HG02588 (cell line): ENCODE measurements at regions not wholly inside any gene's neighbourhood (a gene's known extent, or its start where the extent isn't known, plus 50 kb on each side); places are given as distances from the start of the nearest gene placed in this dataset.

ENCODE experiments used
- ATAC-seq: cut with Tn5 transposase; IDR thresholded peaks from one replicate; pipeline ENCODE4 v1.9.1; 2021; ENCODE audit warnings: mild to moderate bottlenecking, moderate library complexity; ENCODE audit not compliant: unreplicated experiment

- no peak for ATAC-seq
These were observed 595.0 kb upstream of the ZNF608 start for GRCh38 chr5:125341436-125341835.

DNA sequence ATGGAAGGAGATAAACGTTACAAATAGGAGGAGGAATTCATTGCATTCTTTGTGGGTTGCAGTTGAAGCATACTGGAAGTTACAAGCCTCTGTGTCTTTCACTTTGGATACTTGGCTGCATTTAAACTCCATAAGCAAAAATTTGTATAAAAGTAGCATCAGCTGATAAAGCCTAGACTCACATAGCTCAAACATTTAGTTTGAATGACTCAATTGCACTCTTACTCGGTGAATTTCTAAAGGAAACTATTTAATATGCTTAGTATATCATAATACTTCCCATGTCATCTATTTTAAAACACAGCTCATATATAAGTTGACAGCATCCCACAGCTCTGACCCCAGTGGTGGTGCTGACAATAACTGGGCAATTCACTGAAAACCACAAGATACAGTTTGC is 596.6 kb upstream of the ZNF608 start:
- no peak for ATAC-seq

- no peak for ATAC-seq
These were observed 599.9 kb upstream of the ZNF608 start for GRCh38 chr5:125346316-125346715.

- ATAC-seq: no peak
These were observed 601.8 kb upstream of the ZNF608 start for GRCh38 chr5:125348221-125348692.

DNA sequence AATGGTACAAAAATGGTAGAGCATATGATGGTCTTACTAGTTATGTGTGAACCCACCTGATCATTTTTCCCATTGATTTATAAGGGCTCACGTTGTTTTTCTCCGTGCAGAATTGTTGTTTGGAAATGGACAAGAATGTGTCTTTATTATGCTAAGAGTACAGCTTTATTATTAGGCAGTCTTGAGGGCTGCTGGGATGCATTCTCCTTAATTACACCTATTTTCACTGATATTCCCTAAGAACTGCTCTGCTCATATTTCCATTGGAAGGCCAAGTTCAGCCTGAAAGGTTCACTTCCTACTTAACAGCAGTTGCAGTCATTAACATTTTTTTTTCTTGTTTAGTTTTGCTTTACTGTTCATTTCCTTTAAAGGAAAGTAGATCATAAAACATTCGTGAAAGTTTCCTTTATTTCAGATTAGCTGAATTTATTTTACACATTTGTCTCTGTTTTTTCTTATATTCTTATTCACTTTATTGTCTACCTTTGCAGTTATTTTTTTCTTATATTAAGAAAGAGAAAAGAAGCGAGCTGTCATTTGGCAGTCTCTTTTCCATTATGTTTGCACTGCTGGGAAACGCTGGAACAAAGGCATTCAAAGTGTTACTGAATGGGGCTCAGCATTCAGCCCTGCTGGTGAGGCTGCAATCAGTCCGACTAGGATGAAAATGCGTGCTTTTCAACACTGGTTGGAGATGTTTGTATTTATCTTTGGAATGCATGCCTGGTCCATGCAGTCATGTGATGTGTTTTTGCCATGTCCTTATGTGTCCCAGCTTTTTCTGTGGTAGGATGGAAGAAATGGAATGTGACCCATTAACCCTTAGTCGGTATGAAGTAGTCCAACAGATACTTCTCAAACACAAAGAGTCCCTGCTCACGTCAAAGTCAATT is 602.7 kb upstream of the ZNF608 start:
- ATAC-seq: no peak

- no peak for ATAC-seq
These were observed 611.2 kb upstream of the ZNF608 start for GRCh38 chr5:125357660-125358059.

DNA sequence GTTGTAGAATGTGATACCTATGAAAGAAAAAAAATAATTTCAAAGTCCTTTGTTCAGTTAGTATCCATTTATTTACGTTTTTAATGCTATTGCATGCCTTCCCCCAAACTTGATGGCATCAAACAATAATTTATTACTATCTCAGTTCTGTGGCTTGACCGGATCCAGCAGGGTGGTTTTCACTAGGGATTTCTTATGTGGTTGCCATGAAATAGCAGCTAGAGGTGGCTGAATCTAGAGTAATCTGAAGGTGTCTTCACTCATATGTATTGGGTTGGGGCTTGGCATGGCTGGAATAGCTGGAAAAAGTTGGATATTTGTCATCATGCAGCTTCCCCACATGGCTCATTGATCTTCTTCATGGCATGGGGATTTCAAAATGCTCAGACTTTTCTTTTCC is 619.3 kb upstream of the ZNF608 start:
- ATAC-seq: no peak

DNA sequence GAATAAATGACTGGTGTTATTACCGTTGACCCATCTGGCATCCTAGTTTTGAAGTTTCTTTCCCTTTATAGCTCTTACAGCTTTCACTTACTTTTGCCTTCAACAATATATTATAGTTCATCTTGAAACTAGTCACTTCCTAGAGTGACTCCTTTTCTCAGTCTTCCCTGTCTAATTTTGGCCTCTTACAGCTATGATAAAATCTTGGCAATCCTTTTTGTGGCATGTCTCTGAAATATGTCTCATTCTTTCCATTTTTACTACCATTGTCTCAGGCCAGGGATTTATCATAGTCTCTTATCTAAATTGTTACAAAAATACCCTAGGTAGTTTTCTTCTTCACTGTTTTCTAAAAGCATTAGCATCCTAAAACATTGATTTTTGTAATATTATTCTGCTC is 621.3 kb upstream of the ZNF608 start:
- ATAC-seq: no peak

GRCh38 chr5:125370461-125371205 is 624.2 kb upstream of the ZNF608 start:
- ATAC-seq: no peak

DNA sequence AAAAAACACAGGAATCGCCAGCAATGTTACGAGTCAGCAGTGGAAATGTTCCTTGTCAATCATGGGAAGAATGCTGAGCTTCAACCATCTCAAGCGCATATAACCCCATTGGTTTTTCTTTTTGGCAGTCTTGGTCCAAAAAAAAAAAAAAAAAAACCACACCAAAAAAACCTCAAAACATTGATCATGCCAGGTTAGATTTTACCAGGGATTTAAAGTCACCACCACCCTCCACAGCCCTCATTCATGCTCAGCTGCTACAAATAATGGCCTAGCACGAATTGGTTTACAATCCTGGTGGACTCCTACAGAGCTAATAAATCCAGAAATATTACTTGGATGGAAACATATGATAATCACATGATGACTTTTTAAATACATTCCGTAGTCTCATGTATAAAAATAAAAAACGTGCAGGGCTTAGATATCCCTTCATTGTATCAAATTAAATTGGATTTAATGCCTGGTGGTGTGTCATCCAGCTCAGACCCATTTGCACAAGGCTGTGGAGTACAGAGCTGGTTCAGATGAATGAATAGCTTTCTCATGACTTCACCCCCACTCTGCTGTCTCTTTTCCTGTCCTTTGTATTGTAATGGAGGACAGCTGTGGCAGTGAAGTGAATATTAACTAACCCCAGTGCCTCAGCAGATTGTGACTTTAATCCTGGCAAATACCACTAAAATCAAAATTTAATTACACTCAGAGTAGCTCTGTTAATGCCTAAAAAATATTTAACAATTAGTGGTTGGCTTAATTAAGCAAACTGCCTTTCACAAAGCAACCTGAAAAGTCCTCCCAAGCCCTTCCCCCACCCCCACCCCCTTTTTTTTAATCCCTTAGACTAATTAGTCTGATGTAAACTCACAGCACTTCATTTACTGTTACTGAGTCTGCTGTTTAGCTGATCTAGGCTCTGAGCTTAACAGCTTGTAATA is 626.5 kb upstream of the ZNF608 start:
- ATAC-seq: no peak

DNA sequence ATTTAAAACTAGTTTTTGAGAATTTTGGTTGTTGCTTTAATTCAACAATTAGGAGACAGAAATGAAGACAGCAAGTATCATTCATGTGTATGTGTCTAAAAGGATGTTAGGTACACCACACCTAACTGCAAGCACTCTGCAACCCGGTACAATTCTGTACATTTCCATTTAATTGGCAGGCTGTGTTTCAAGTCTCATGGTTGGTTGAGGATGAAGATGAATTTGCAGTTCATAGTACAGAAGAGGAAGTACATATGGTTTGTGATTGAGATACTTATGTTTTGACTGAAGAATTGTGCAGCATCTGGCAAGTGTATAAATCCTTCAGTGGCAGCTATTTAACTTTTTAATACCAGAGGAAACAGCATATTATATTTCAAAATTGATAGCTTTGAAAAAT is 628.7 kb upstream of the ZNF608 start:
- no peak for ATAC-seq

DNA sequence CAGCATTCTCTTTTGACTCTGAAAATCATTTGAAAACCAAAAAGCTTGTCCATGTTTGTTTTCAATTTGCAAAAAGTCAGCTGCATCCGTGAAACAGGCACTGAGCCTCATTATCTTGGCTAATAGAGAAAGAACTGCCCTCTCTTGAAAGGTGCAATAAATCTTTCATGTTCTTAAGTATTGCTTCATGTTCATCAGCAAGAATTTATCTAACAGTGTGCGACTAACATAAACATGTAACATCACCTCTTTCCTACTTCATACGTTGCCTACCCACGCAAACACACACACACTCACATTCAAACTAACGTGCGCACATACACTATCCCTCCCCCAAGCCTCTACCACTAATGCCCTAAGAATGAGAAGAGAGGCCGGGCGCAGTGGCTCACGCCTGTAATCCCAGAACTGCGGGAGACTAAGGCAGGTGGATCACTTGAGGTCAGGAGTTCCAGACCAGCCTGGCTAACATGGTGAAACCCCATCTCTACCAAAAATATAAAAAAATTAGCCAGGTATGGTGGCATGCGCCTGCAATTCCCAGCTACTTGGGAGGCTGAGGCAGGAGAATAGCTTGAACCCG is 629.7 kb upstream of the ZNF608 start:
- no peak for ATAC-seq

- no peak for ATAC-seq
These were observed 630.7 kb upstream of the ZNF608 start for GRCh38 chr5:125377141-125377540.

- ATAC-seq: no peak
These were observed 634.9 kb upstream of the ZNF608 start for GRCh38 chr5:125381290-125381689.

GRCh38 chr5:125384071-125384470 is 637.6 kb upstream of the ZNF608 start:
- no peak for ATAC-seq

- no peak for ATAC-seq
These were observed 643.9 kb upstream of the ZNF608 start for GRCh38 chr5:125390326-125390725.

DNA sequence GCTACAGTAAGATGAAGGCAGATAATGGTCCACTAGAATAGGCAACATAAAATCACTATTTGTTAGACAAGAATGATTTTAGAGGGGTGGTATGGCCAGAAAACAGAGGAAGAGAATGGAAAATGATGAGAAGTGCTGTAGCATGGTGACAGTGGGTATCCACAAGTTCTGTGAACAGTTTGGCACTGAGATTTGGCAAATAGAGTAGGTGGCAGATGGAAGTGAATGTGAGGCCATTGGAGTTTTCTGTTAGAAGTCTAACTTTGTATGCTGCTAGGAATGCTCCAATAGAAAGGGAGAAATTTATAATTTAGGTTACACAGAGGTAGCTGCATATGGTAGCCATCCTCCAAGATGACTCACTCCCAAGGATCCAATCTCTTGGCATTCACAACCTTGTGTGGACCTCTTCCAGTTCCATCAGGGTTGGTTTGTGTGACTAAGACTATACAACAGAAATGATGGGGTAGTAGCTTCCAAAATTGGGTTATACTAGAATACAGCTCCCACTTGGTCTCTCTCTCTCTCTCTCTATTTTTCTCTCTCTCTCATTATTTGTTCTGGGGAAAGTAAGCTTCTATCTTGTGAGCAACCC is 646.9 kb upstream of the ZNF608 start:
- ATAC-seq: no peak

- no peak for ATAC-seq
These were observed 648.3 kb upstream of the ZNF608 start for GRCh38 chr5:125394661-125395280.

DNA sequence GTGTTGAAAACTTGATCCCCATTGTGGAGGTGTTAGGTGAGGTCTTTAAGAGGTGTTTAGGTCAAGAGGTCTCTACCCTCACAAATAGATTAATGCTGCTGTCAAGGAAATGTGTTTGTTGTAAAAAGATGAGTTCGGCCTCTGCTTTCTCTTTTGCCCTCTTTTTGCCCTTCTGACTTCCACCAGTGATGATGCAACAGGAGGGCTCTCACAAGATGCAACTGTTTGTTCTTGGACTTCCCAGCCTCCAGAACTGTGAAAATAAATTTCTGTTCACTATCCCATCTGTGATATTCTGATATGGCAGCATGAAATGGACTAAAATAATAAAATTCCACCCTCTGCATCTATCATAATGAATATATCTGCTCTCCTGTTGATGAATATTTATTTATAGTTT is 650.0 kb upstream of the ZNF608 start:
- ATAC-seq: no peak

DNA sequence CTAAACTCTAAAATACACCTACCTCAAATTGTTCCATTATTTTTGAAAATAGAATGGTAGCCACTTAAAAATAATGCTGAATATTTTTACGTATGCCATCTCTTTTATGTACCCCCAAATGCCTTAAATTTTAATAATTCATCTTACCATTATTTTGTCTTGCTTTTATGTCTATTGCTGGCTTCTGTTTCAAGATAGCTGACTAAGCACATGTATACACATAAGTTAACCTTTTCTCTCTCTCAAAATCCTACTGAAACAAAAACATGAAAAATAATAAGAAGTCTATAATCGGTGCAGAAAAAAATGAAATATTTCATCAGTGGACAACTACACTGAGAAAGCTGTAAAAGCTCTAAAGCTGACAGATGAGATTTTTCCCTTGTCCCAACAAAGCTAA is 652.0 kb upstream of the ZNF608 start:
- no peak for ATAC-seq
